ENCODE measurements at regions not wholly inside any gene's neighbourhood (a gene's known extent, or its start where the extent isn't known, plus 50 kb on each side); places are given as distances from the start of the nearest gene placed in this dataset.

GRCh38 chr3:96449346-96449745 lies 365.0 kb upstream of the EPHA6 start:
- TF ChIP-seq CTCF (conservative IDR thresholded peaks at IDR 0.05; ENCODE audit: low read depth in 2 of 2), result no peak
- TF ChIP-seq POLR2AphosphoS5 (IDR thresholded peaks at IDR 0.05; ENCODE audit: low read depth), result no peak
- no peak for TF ChIP-seq EZH2 (IDR thresholded peaks at IDR 0.05; ENCODE audit: low read depth, unreplicated experiment)
- no peak for TF ChIP-seq JUNB (IDR thresholded peaks at IDR 0.05; ENCODE audit: unreplicated experiment)
- no peak for TF ChIP-seq REST (IDR thresholded peaks at IDR 0.05; ENCODE audit: unreplicated experiment)
- no peak for TF ChIP-seq EZH2phosphoT487 (IDR thresholded peaks at IDR 0.05; ENCODE audit: unreplicated experiment)
- no peak for TF ChIP-seq ZNF462 (CRISPR knock-in tag; IDR thresholded peaks at IDR 0.05)
- TF ChIP-seq CREB1 (CRISPR knock-in tag; IDR thresholded peaks at IDR 0.05; ENCODE audit: low read depth), result no peak
- TF ChIP-seq NANOG (IDR thresholded peaks at IDR 0.05; ENCODE audit: borderline replicate concordance), result no peak
- TF ChIP-seq ZNF331 (CRISPR knock-in tag; IDR thresholded peaks at IDR 0.05; ENCODE audit: low read depth), result no peak
- TF ChIP-seq ETS1 (IDR thresholded peaks at IDR 0.05), result no peak
